ENCODE measurements at regions not wholly inside any gene's neighbourhood (a gene's known extent, or its start where the extent isn't known, plus 50 kb on each side); places are given as distances from the start of the nearest gene placed in this dataset.
A peak's percentile ranks its signal among the peaks of the same experiment; 100 is the strongest.

GRCh38 chr11:116642481-116642880, 130.3 kb downstream of the BUD13 start:
- DNase-seq (ENCODE audit: low read depth in 2 of 2) = no peak

- peak in 1 of 2 experiments; percentile 25 for DNase-seq (ENCODE audit: low read depth in 2 of 2)
Observed at GRCh38 chr11:116641561-116642045, 131.2 kb downstream of the BUD13 start.

- no peak for DNase-seq (ENCODE audit: low read depth in 2 of 2)
Observed at GRCh38 chr11:116640641-116641402, 132.0 kb downstream of the BUD13 start.

GRCh38 chr11:116638463-116638862, 134.3 kb downstream of the BUD13 start:
- no peak for DNase-seq (ENCODE audit: low read depth in 2 of 2)

DNA sequence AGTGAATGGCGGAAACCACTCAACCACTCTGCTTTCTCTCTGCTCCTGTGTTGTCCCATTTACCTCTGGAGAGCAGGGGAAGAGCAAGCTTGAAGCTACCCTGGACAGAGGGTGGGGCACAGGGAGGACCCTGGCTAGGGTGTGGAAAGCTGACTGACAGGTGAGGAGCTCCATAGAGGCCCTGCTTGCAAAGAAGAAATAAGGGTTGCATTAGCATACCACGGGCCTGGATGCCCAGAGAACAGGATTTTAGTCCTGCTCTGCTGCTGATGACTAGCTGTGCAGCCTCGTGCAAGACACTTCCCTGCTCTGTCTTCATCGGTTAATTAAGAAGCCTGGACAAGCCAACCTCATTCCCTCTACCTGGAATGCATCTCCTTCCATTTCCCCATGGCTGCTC, 135.0 kb downstream of the BUD13 start:
- DNase-seq (ENCODE audit: low read depth in 2 of 2) = no peak

DNA sequence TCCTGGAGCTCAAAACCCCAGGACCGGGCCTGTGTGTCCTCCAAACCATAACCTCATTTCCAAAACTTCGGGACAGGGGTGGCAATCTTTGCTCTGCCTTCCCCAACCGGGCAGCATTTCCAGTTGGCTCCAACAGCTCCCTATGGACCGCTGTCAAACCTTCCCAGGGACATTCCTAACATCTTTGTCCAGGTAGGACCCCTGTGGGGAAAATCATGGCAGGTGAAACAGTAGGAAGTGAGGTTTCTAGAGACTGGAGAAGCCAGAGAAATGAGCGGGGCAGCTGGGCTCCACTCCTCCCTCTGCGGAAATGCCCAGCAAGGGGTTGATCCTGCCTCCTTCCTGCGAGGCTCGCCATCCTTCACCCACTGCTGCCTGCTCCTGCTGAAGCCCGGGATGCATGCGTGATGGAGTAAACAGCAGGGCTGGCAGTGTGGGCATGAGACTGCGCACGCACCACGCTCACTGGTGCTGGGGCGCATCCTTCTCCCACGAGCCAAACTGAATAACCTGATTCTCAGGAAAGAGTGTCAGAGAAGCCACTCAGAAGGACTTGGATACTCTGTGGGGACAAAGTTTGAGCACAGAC, 136.4 kb downstream of the BUD13 start:
- DNase-seq (ENCODE audit: low read depth in 2 of 2) = no peak

GRCh38 chr11:116631201-116631600, 141.6 kb downstream of the BUD13 start:
- no peak for DNase-seq (ENCODE audit: low read depth in 2 of 2)

DNA sequence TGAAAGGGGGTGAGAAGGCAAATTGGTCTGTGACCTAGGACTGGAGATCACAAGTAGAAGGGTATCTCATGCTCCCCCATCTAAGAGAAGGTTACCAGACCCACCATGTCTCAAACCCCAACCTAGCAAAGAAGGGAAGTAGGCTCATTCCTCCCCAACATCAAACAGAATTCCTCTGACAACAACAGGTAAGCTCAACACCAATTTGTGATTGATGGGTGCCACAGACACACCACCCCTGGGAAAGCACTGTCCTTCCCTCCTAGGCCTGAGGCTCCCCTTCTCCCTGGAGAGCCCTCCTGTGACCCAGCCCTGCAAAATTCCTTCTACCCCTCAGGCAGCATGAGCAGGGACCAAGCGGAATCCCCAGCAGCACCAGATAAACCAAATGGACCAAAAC, 154.3 kb downstream of the BUD13 start:
- no peak for DNase-seq (ENCODE audit: low read depth in 2 of 2)

DNA sequence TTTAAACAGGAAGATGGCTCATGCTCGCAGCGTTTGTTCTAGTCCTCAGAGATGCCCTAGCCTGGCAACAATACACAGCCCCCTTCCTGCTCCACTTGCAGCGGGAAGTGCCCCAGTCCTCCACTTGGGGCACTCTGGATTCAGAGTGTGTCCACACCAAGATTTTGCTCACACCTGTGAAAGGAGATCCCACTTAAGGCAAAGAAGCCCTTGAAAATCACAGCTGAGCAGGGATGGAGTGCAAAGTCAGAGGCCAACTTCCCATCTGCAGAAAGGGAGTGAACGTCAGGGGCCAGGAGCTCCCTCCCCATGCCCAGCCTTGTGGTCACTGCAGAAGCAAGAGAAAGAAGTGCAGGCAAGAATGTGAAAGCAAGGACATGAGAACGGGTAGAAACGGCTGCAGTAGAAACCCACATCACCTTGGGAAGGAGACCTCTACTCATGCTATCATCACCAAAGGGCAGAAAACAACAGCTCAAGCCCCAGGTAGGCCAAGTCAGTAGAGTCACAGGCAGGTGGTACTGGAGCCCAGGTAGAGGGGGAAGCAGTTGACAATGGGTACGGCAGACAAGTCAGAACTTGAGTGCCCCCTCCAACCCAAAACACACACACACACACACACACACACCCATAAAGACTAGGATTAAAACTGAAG, 157.4 kb downstream of the BUD13 start:
- DNase-seq (ENCODE audit: low read depth in 2 of 2) = no peak

DNA sequence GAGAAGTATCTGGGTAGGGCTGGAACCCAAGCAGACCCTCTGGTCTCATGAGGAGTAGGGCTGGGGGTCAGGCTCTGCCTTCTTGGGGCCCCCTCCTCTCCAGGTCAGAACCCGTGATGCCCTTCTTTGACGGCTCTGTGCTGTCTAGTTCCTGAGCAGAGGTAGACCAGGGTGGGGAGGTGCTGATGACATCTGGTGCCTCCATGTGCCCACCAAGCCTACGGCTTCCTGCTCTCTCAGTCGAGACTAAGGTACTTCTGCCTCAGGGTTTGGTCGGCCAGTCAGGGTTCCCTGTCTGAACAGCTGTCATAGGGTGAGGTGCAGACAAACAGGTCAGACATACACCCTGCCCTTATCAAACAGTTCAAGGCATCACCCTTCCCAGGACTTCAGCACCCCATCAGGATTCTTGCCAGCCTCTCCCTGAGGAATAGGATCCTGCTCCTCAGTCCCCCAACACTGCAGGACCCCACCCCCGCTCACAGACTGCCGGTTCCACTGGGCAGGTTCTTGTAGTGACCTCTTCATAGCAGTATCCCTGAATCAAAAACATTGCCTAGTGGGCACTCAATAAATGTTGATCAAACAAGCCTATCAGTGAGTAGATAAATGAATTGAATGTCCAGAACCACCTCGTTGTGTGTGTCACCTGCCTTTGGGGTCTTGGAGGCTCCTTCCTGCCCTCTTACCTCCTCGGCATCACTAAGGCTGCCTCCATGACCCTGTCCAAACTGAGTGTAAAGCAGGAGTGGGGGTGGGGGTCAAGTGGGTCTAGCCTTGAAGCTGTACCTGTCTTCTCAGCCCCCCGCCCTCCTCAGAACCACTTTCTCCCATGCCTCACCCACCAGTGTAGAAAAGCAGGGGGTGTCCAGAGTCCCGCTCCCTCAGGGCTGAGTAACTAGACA, 158.2 kb downstream of the BUD13 start:
- DNase-seq (ENCODE audit: low read depth in 2 of 2) = no peak

- DNase-seq (ENCODE audit: low read depth in 2 of 2) = no peak
Observed at GRCh38 chr11:116613206-116613875, 159.4 kb downstream of the BUD13 start.

DNA sequence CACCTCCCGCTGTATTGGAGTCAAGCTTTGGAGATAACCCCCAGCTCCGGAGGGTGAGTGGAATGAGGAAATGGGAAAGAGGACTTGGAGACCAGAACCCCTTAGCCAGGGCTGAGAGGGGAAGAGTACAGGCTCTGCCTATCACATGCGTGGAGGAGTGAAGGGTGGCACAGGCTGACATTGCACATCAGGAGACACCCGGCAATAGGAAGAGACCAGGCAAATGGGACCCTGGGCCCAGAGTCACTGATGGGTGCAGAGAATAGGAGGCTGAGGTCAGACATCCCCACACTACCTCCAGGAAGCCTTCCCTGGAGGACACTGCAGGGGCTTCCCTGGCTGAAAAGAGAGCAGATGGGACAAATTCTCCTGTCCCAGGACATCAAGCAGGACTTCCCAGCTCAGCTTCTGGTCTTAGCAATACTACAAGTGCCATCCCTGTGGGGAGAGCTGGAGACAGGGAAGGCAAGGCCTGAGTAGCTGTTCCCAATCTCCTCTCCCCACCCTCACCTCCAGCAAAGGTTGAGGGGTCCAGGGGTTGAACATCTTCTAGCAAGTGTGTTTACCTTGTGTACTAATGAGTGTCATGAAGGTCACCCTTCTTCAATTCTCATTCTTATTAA, 160.7 kb downstream of the BUD13 start:
- no peak for DNase-seq (ENCODE audit: low read depth in 2 of 2)

DNA sequence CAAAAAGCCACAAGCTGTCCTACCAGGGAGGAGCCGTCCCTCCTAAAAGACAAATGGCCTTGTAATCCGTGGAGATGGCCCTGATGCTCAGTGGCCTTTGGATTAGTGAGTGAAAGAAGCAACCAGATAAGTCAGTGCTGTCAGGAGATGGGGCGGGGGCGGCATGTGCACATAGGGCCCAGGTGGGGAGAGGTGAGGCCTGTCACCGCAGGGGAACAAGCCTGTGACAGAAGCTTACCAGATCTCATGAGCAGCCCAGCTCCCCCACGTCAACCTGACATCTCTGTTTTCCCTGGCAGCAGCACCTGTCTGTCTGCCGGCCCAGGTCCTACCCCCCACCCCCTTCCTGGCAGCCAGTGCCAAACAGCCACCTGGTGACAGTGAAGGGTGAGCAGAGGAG, 162.6 kb downstream of the BUD13 start:
- DNase-seq (ENCODE audit: low read depth in 2 of 2) = no peak

DNA sequence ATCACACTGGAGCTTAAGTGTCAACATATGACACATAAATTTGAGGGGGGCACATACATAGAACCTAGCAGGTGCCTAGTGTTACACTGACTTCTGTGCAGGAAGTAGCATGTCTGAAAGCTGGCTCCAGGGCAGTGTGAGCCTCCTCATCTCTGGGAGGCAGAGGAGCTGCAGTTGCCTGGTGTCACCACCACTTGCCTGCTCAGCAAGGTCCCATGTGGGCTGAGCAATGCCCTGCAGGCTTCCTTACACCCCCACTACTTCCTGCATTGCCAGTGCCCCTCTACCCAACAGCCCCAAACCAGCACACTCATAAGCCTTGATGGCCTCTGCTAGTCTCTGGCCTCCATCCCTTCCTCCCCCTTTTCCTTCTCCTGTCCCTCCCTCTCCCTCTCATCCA, 165.8 kb downstream of the BUD13 start:
- DNase-seq (ENCODE audit: low read depth in 2 of 2) = no peak

DNA sequence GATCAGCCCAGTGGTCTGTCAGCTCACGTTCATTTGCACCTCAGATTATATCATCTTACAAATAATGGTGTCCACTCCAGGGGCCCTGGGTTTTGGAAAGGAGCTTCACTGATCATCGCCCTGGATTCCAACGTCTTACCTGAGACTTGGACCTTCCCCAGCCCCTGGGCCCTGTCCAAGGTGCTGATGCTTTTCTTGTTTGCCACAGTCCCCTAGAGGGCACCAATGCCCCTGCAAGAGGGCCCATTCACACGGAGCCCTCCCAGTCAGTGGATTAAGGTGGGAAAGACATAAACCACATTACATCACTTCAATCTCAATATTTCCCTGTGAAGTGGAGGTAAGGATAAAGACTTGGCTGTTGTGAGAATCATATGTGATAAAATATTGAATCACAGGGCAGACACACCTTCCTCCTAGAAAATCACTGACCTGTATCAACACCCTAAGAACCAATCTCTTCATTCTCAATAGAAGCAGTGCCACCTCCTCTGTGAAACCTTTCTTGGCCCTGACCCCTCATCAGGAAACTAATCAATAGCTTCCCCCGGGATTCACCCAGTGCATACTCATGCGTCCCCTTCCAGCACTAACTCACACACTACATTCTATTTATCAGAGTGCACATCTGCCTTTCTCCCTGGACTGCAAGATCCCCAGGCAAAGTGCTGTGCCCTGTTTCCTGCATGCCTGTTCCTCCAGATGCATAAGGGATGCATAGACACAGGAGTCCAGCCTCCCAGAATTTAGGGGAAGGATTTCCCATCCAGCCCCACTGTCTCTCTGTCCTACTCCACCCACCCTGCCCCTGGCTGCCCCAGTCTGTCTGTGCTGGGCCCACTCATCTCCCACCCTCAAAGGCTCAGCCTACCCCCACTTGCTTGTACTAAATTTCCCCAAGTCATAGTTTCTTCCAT, 167.0 kb downstream of the BUD13 start:
- DNase-seq (ENCODE audit: low read depth in 2 of 2) = peak in 1 of 2 experiments; percentile 8

DNA sequence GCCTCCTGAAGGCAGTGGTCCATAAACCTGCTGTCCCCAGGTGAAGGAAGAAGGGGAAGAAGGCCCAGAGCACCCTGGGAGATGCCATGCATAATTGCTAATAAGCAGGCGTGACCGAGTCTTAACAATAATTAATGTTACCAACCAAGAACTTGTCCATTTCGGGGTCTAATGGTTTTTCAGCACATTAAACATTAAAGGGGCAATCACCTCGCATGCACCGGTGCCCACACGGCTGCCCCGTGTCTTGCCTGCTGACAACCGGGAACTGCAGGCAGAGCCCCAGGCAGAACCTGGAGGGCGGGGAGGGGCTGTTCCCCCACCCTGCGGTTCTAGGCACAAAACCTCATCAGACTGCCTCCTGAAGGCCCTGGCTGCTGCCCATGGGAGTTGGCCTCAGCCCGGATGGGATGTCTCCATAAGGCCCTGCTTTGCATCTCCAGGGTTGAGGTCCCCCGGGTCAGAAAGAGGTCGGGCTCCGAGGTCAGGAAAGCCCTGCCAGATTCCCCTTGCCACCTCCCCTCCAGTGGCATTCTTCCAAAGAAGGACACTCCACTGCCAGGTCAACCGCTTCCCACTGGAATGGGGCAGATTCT, 169.0 kb downstream of the BUD13 start:
- no peak for DNase-seq (ENCODE audit: low read depth in 2 of 2)

DNA sequence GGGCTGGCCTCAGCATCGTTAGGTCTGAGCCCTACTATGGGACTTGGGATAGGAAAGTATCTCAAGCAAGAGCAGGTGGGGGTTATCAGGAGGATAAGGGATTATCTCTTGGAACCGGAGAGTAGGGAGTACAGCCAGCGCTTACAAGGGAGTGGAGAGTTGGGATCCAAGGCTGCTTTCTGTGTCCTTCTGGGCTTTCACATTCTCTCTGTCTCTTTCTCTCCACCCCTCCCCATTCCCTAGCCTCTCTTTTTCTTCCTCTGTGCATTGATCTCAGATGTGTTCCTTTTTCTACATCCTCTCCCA, 170.2 kb downstream of the BUD13 start:
- no peak for DNase-seq (ENCODE audit: low read depth in 2 of 2)

DNA sequence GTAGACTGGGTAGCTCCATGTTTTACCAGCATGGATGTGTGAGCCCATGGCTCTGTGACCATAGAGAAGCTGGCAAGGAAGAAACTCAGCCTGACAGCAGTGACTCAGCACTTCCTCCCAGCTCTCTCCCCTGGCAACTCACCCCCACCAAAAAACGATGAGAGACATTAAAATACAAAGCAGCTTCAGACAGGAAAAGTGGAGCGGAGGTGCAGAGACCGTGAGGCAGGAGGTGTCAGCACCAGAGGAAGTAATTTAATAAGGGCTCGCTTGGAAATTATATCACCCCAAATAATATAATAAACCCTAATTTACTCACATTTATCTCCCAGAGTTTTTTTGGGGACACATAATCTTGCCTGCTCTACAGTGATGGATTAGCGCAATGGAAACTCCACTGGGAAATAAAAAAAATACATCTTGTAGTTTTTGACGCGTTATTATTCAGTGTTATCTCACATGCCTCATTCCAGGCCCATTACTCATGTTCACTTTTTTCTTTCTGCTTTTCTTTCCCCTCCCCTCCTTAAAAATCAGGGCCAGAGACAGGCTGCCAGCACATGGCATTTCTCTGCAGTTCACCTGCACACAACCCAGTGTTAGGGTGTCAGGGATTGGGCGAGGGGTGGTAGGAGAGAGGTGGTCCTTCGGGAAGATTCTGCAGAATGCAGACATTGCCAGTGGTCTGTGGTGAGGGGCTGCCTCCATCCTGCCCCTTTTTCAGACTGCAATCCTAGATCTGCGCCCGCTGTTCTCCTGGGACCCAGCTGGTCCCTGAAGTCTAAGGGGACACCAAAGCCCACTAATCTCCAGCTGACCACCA, 170.8 kb downstream of the BUD13 start:
- DNase-seq (ENCODE audit: low read depth in 2 of 2) = no peak

DNA sequence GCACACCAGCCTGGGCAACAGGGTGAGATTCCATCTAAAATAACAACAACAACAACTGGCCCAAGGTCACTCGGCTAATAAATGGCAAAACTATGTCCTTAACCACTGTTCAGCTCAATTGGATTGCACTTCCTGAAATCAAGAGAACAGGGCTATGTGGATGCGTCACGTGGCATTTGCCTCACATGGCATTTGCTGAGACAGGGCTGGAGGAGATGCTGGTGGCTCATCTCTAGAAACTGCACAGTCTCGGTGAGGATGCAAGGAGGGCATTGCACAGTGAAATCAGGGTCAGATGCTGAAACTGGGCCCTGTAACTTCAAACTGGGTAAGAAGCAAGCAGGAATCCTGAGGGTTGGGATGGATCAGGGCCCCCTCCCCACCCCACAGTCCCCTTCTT, 171.9 kb downstream of the BUD13 start:
- DNase-seq (ENCODE audit: low read depth in 2 of 2) = no peak
